ENCODE measurements at regions not wholly inside any gene's neighbourhood (a gene's known extent, or its start where the extent isn't known, plus 50 kb on each side); places are given as distances from the start of the nearest gene placed in this dataset.

DNA sequence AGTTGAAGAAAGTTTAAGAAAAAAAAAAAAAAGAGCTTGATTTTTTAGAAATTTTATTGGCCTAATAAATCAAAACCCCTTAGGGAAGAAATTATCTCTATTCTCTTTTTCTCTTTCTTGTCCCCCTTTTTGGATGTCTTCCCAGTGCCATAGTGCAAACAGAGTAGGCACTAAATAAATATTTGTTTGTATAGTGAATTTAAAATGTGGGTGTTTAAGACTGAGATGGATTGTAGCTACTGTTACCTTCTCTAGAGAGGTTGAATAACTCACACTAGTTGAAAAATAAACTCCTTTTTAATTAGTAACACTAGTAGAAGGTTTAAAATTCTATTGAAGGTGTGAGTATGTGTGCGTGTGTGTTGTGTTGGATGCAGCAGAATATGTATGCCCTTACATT, 783.8 kb downstream of the NXPH1 start:
- TF ChIP-seq, protein P1, sequence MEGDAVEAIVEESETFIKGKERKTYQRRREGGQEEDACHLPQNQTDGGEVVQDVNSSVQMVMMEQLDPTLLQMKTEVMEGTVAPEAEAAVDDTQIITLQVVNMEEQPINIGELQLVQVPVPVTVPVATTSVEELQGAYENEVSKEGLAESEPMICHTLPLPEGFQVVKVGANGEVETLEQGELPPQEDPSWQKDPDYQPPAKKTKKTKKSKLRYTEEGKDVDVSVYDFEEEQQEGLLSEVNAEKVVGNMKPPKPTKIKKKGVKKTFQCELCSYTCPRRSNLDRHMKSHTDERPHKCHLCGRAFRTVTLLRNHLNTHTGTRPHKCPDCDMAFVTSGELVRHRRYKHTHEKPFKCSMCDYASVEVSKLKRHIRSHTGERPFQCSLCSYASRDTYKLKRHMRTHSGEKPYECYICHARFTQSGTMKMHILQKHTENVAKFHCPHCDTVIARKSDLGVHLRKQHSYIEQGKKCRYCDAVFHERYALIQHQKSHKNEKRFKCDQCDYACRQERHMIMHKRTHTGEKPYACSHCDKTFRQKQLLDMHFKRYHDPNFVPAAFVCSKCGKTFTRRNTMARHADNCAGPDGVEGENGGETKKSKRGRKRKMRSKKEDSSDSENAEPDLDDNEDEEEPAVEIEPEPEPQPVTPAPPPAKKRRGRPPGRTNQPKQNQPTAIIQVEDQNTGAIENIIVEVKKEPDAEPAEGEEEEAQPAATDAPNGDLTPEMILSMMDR (IDR thresholded peaks at IDR 0.05; ENCODE audit: low read length) = no peak
- no peak for TF ChIP-seq EZH2 (IDR thresholded peaks at IDR 0.05; ENCODE audit: borderline replicate concordance, low read length)

Measured in OCI-LY1 (cell line).